Dendritic cell treated with granulocyte-macrophage colony-stimulating factor and Interleukin-4, amounts not matched to agents 40 ng/mL and 50 ng/mL, for 4 days (primary cell): ENCODE measurements at regions not wholly inside any gene's neighbourhood (a gene's known extent, or its start where the extent isn't known, plus 50 kb on each side); places are given as distances from the start of the nearest gene placed in this dataset.

Experiments used
- H3K27ac Mint-ChIP-seq: one replicate; pipeline ENCODE4 v1.8.0; 2022; ENCODE audit warnings: mild to moderate bottlenecking, mixed read lengths
- H3K27me3 Mint-ChIP-seq: one replicate; pipeline ENCODE4 v1.8.0; 2022; ENCODE audit warnings: mild to moderate bottlenecking, mixed read lengths
- H3K36me3 Mint-ChIP-seq: one replicate; pipeline ENCODE4 v1.8.0; 2022; ENCODE audit warnings: low read depth, mixed read lengths
- H3K4me1 Mint-ChIP-seq: one replicate; pipeline ENCODE4 v1.8.0; 2022; ENCODE audit warnings: low read depth, mixed read lengths
- H3K4me3 Mint-ChIP-seq: one replicate; pipeline ENCODE4 v1.8.0; 2022; ENCODE audit warnings: mild to moderate bottlenecking, moderate library complexity, mixed read lengths
- H3K9me3 Mint-ChIP-seq: one replicate; pipeline ENCODE4 v1.8.0; 2022; ENCODE audit warnings: mixed read lengths
- intact Hi-C: fragments of 100-400 bp; cut with micrococcal nuclease; formaldehyde crosslinking; loops from one replicate; pipeline ENCODE4 v1.15.0; 2022

- no peaks in the 10 kb centered on the region for H3K27me3 Mint-ChIP-seq
- H3K27ac Mint-ChIP-seq, result no peak overlapping the region
- intact Hi-C loops, result no loop called here
- no peaks in the 10 kb centered on the region for H3K4me1 Mint-ChIP-seq
- peaks cover 4% of the 10 kb centered on the region for H3K9me3 Mint-ChIP-seq
- no peak overlapping the region for H3K4me3 Mint-ChIP-seq
- H3K36me3 Mint-ChIP-seq, result no peaks in the 10 kb centered on the region
Measured at GRCh38 chr13:54633456-54633855, 1604.8 kb downstream of the OLFM4 start.

GRCh38 chr13:54636231-54636630 is 1607.6 kb downstream of the OLFM4 start:
- no peak overlapping the region for H3K4me3 Mint-ChIP-seq

GRCh38 chr13:54637366-54637765 is 1608.8 kb downstream of the OLFM4 start:
- no peak overlapping the region for H3K4me3 Mint-ChIP-seq
- H3K4me1 Mint-ChIP-seq, result no peaks in the 10 kb centered on the region
- no peaks in the 10 kb centered on the region for H3K27me3 Mint-ChIP-seq
- H3K36me3 Mint-ChIP-seq, result no peaks in the 10 kb centered on the region
- H3K27ac Mint-ChIP-seq, result no peak overlapping the region
- intact Hi-C loops, result no loop called here
- peaks cover 9% of the 10 kb centered on the region for H3K9me3 Mint-ChIP-seq

More at GRCh38 chr13:54636231-54636630, 1607.6 kb downstream of the OLFM4 start:
- no peak overlapping the region for H3K27ac Mint-ChIP-seq
- H3K9me3 Mint-ChIP-seq, result peaks cover 9% of the 10 kb centered on the region
- no peaks in the 10 kb centered on the region for H3K4me1 Mint-ChIP-seq
- H3K27me3 Mint-ChIP-seq, result no peaks in the 10 kb centered on the region
- H3K36me3 Mint-ChIP-seq, result no peaks in the 10 kb centered on the region
- intact Hi-C loops, result no loop called here

- intact Hi-C loops, result no loop called here
- Mint-ChIP-seq H3K4me3 (no peak overlapping the region), H3K27ac (no peak overlapping the region), H3K27me3 (no peaks in the 10 kb centered on the region), H3K36me3 (no peaks in the 10 kb centered on the region), H3K9me3 (peaks cover 19% of the 10 kb centered on the region), H3K4me1 (no peaks in the 10 kb centered on the region)
Measured at GRCh38 chr13:54640719-54641118, 1612.1 kb downstream of the OLFM4 start.

GRCh38 chr13:54643863-54644262 is 1615.2 kb downstream of the OLFM4 start:
- Mint-ChIP-seq H3K4me3 (no peak overlapping the region), H3K27me3 (no peaks in the 10 kb centered on the region), H3K36me3 (no peaks in the 10 kb centered on the region), H3K27ac (no peak overlapping the region), H3K4me1 (no peaks in the 10 kb centered on the region), H3K9me3 (peaks cover 11% of the 10 kb centered on the region)
- intact Hi-C loops, result no loop called here

- Mint-ChIP-seq H3K27me3 (no peaks in the 10 kb centered on the region), H3K36me3 (no peaks in the 10 kb centered on the region), H3K27ac (no peak overlapping the region), H3K4me1 (no peaks in the 10 kb centered on the region), H3K9me3 (peaks cover 15% of the 10 kb centered on the region), H3K4me3 (no peak overlapping the region)
- intact Hi-C loops, result no loop called here
Measured at GRCh38 chr13:54647275-54647674, 1618.7 kb downstream of the OLFM4 start.

GRCh38 chr13:54657588-54657987 is 1629.0 kb downstream of the OLFM4 start:
- Mint-ChIP-seq H3K27me3 (no peaks in the 10 kb centered on the region), H3K27ac (no peak overlapping the region), H3K4me3 (no peak overlapping the region), H3K4me1 (no peaks in the 10 kb centered on the region), H3K9me3 (peaks cover 32% of the 10 kb centered on the region), H3K36me3 (no peaks in the 10 kb centered on the region)
- intact Hi-C loops, result no loop called here

- Mint-ChIP-seq H3K4me1 (no peaks in the 10 kb centered on the region), H3K9me3 (peaks cover 31% of the 10 kb centered on the region), H3K27ac (no peak overlapping the region), H3K36me3 (no peaks in the 10 kb centered on the region), H3K4me3 (no peak overlapping the region), H3K27me3 (no peaks in the 10 kb centered on the region)
- intact Hi-C loops, result no loop called here
Measured at GRCh38 chr13:54658771-54659170, 1630.2 kb downstream of the OLFM4 start.

GRCh38 chr13:54660277-54660676 is 1631.7 kb downstream of the OLFM4 start:
- H3K27me3 Mint-ChIP-seq, result no peaks in the 10 kb centered on the region
- H3K4me1 Mint-ChIP-seq, result no peaks in the 10 kb centered on the region
- intact Hi-C loops, result no loop called here

GRCh38 chr13:54676526-54677113 is 1648.0 kb downstream of the OLFM4 start:
- Mint-ChIP-seq H3K27me3 (no peaks in the 10 kb centered on the region), H3K27ac (no peak overlapping the region), H3K4me1 (no peaks in the 10 kb centered on the region), H3K9me3 (peaks cover 35% of the 10 kb centered on the region), H3K4me3 (no peak overlapping the region), H3K36me3 (no peaks in the 10 kb centered on the region)
- intact Hi-C loops, result no loop called here

More at GRCh38 chr13:54660277-54660676, 1631.7 kb downstream of the OLFM4 start:
- Mint-ChIP-seq H3K27ac (no peak overlapping the region), H3K9me3 (peaks cover 33% of the 10 kb centered on the region), H3K36me3 (no peaks in the 10 kb centered on the region), H3K4me3 (no peak overlapping the region)

- no peak overlapping the region for H3K27ac Mint-ChIP-seq
- no peak overlapping the region for H3K4me3 Mint-ChIP-seq
- intact Hi-C loops, result no loop called here
- H3K9me3 Mint-ChIP-seq, result peaks cover 38% of the 10 kb centered on the region
- no peaks in the 10 kb centered on the region for H3K36me3 Mint-ChIP-seq
- H3K4me1 Mint-ChIP-seq, result no peaks in the 10 kb centered on the region
- H3K27me3 Mint-ChIP-seq, result no peaks in the 10 kb centered on the region
Measured at GRCh38 chr13:54682184-54682583, 1653.6 kb downstream of the OLFM4 start.

GRCh38 chr13:54687173-54687572 is 1658.6 kb downstream of the OLFM4 start:
- H3K27ac Mint-ChIP-seq, result no peak overlapping the region
- no peak overlapping the region for H3K4me3 Mint-ChIP-seq
- intact Hi-C loops, result no loop called here
- H3K27me3 Mint-ChIP-seq, result no peaks in the 10 kb centered on the region
- H3K36me3 Mint-ChIP-seq, result no peaks in the 10 kb centered on the region
- H3K4me1 Mint-ChIP-seq, result no peaks in the 10 kb centered on the region
- peaks cover 16% of the 10 kb centered on the region for H3K9me3 Mint-ChIP-seq

GRCh38 chr13:54699831-54700230 is 1671.2 kb downstream of the OLFM4 start:
- H3K36me3 Mint-ChIP-seq, result no peaks in the 10 kb centered on the region
- no peaks in the 10 kb centered on the region for H3K4me1 Mint-ChIP-seq
- no peak overlapping the region for H3K4me3 Mint-ChIP-seq
- intact Hi-C loops, result no loop called here
- no peak overlapping the region for H3K27ac Mint-ChIP-seq
- H3K9me3 Mint-ChIP-seq, result peaks cover 58% of the 10 kb centered on the region
- H3K27me3 Mint-ChIP-seq, result no peaks in the 10 kb centered on the region

- Mint-ChIP-seq H3K27ac (no peak overlapping the region), H3K4me1 (no peaks in the 10 kb centered on the region), H3K27me3 (no peaks in the 10 kb centered on the region), H3K9me3 (peaks cover 28% of the 10 kb centered on the region), H3K36me3 (no peaks in the 10 kb centered on the region), H3K4me3 (no peak overlapping the region)
- intact Hi-C loops, result no loop called here
Measured at GRCh38 chr13:54705738-54706137, 1677.1 kb downstream of the OLFM4 start.

- intact Hi-C loops, result no loop called here
- H3K4me1 Mint-ChIP-seq, result no peaks in the 10 kb centered on the region
- no peaks in the 10 kb centered on the region for H3K36me3 Mint-ChIP-seq
- H3K9me3 Mint-ChIP-seq, result peaks cover 22% of the 10 kb centered on the region
- H3K27me3 Mint-ChIP-seq, result no peaks in the 10 kb centered on the region
- H3K27ac Mint-ChIP-seq, result no peak overlapping the region
- no peak overlapping the region for H3K4me3 Mint-ChIP-seq
Measured at GRCh38 chr13:54706336-54706735, 1677.7 kb downstream of the OLFM4 start.
